Coronary artery (tissue), 2 donors: ENCODE measurements at regions not wholly inside any gene's neighbourhood (a gene's known extent, or its start where the extent isn't known, plus 50 kb on each side); places are given as distances from the start of the nearest gene placed in this dataset.

Experiments used
- DNase-seq: peaks from one replicate; pipeline ENCODE4 v3.0.0-alpha.2; 2017; ENCODE audit warnings: low spot score
- H3K27ac ChIP-seq, 2 donors: fragments of 200-600 bp; sonication (generic); one replicate each; pipeline ENCODE4 v1.5.1; 2016 to 2019
- H3K4me3 ChIP-seq: fragments of 200-600 bp; sonication (generic); 2 replicates; pipeline ENCODE4 v1.5.1; 2016; ENCODE audit warnings: mild to moderate bottlenecking, moderate library complexity
- CTCF ChIP-seq: fragments of 200-600 bp; sonication (generic); IDR thresholded peaks from one replicate; pipeline ENCODE4 v1.5.1; 2019; ENCODE audit warnings: antibody characterized with exemption

GRCh38 chr15:39127151-39127790 lies 453.6 kb upstream of the THBS1 start:
- no peak for DNase-seq
- TF ChIP-seq CTCF = no peak
- H3K4me3 ChIP-seq = no peak overlapping the region
- no peak overlapping the region for H3K27ac ChIP-seq

GRCh38 chr15:39127925-39128617 lies 452.8 kb upstream of the THBS1 start:
- DNase-seq = no peak
- TF ChIP-seq CTCF = no peak
- H3K27ac ChIP-seq = peak overlapping the region in 1 of 2 donors; percentile 51

DNA sequence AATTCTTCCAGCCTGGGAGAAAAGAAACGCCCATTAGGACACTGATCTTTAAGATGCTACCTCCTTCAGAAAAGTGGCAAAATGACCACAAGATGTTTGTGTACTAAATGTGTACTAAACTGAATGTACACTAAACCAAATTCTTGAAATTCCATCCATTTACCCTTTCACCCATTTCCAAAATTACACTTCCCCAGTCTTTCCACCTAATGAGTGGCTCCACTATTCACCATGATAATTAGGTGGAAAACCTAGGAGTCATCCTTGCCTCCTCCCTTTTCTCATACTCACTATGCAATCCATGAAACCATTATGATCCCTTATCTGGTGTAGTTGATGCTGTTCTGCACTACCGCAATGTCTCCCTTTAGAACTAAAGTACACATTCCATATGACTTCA lies 452.1 kb upstream of the THBS1 start:
- no peak for TF ChIP-seq CTCF
- Histone ChIP-seq H3K27ac (peak overlapping the region in 1 of 2 donors; percentile 51), H3K4me3 (no peak overlapping the region)
- no peak for DNase-seq

More at GRCh38 chr15:39127925-39128617, 452.8 kb upstream of the THBS1 start:
- H3K4me3 ChIP-seq = no peak overlapping the region

DNA sequence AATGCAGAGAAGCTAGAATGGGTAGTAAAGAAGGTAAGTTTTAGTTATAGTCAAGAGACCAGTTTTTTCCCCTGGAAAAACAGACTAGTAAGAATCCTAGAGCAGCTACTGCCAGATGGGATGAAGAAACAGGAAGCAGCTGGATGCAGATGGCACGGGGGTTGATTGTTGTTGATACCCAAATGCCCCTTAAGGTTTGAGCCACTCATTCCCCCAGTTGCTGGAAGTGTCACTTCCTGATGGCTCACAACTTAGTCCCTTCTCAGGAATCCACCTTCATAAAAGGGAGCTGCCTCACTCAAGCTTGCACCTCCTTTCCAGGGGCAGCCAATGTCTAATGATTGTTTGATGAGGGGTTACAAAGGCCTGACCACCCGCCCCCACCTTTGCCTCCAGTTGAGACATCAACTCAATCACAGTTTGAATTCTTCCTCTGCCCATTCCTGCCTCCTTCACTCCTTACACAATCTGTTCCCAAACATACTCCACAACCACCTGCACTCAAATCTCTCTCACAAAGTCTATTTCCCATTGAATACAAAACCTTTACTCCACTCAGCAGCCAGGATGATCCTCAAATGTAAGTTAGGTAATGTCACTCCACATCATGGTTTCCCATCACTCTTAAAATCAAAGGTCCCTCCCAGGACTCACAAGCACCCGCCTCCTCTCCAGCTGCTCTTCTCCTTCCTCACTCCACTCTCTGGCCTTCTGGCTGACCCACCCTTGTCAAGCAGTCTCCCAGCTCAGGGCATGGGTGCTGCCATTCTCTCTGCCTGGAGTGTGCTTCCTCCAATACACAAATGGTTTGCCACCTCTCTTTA lies 450.1 kb upstream of the THBS1 start:
- TF ChIP-seq CTCF = no peak
- Histone ChIP-seq H3K4me3 (no peak overlapping the region), H3K27ac (no peak overlapping the region)
- no peak for DNase-seq

- DNase-seq = no peak
- Histone ChIP-seq H3K4me3 (no peak overlapping the region), H3K27ac (no peak overlapping the region)
- no peak for TF ChIP-seq CTCF
Measured at GRCh38 chr15:39131609-39132008, 449.3 kb upstream of the THBS1 start.

- H3K4me3 ChIP-seq = no peak overlapping the region
- no peak for TF ChIP-seq CTCF
- DNase-seq = no peak
- H3K27ac ChIP-seq = peak overlapping the region in 1 of 2 donors; percentile 79
Measured at GRCh38 chr15:39132070-39132469, 448.8 kb upstream of the THBS1 start.
